WERI-Rb-1 (cell line): ENCODE measurements at regions not wholly inside any gene's neighbourhood (a gene's known extent, or its start where the extent isn't known, plus 50 kb on each side); places are given as distances from the start of the nearest gene placed in this dataset.
"Not testable (repeated sequence)": the region's sequence is repeated elsewhere in the genome, so short reads cannot be mapped to it uniquely, and the experiment has no call there.

ENCODE experiments used
- DNase-seq: peaks from one replicate; pipeline ENCODE4 v3.0.0-alpha.2; 2020
- H3K27ac ChIP-seq: fragments of 250-450 bp; sonication (Bioruptor Pico); 2 replicates; pipeline ENCODE4 v1.5.1; 2020; ENCODE audit warnings: mild to moderate bottlenecking, moderate library complexity
- H3K27me3 ChIP-seq: fragments of 250-450 bp; sonication (Bioruptor Pico); 2 replicates; pipeline ENCODE4 v1.5.1; 2021; ENCODE audit warnings: mild to moderate bottlenecking, low read depth, moderate library complexity; ENCODE audit not compliant: insufficient read depth, severe bottlenecking
- H3K36me3 ChIP-seq: fragments of 250-450 bp; sonication (Bioruptor Pico); 2 replicates; pipeline ENCODE4 v1.5.1; 2020; ENCODE audit warnings: mild to moderate bottlenecking, moderate library complexity
- H3K4me3 ChIP-seq: 2 replicates; pipeline ENCODE4 v1.5.1; 2011; ENCODE audit warnings: low read depth, mild to moderate bottlenecking, control low read depth, low read length
- H3K9me3 ChIP-seq: fragments of 250-450 bp; sonication (Bioruptor Pico); 2 replicates; pipeline ENCODE4 v1.5.1; 2021; ENCODE audit warnings: mild to moderate bottlenecking, moderate library complexity; ENCODE audit not compliant: severe bottlenecking
- CTCF ChIP-seq: IDR thresholded peaks from 2 replicates; pipeline ENCODE4 v1.5.1; 2011; ENCODE audit warnings: low read depth, mild to moderate bottlenecking, control low read depth, inconsistent platforms, low read length

GRCh38 chr12:70008944-70009343 is 183.9 kb downstream of the MYRFL start:
- Histone ChIP-seq H3K9me3 (no peaks in the 10 kb centered on the region), H3K36me3 (no peaks in the 10 kb centered on the region), H3K27ac (no peak overlapping the region), H3K27me3 (no peaks in the 10 kb centered on the region), H3K4me3 (no peak overlapping the region)
- no peak for TF ChIP-seq CTCF
- no peak for DNase-seq

- Histone ChIP-seq H3K27ac (no peak overlapping the region), H3K9me3 (no peaks in the 10 kb centered on the region), H3K27me3 (no peaks in the 10 kb centered on the region), H3K4me3 (no peak overlapping the region), H3K36me3 (no peaks in the 10 kb centered on the region)
- DNase-seq, result no peak
- no peak for TF ChIP-seq CTCF
Measured at GRCh38 chr12:70011353-70011752, 186.3 kb downstream of the MYRFL start.

GRCh38 chr12:70013016-70013415 is 188.0 kb downstream of the MYRFL start:
- not testable (repeated sequence) for H3K36me3 ChIP-seq, H3K27me3 ChIP-seq, H3K9me3 ChIP-seq, H3K4me3 ChIP-seq, DNase-seq, H3K27ac ChIP-seq

GRCh38 chr12:70028515-70028914 is 203.5 kb downstream of the MYRFL start:
- no peaks in the 10 kb centered on the region for H3K9me3 ChIP-seq
- no peaks in the 10 kb centered on the region for H3K36me3 ChIP-seq
- no peak for DNase-seq
- no peak for TF ChIP-seq CTCF
- H3K27me3 ChIP-seq, result no peaks in the 10 kb centered on the region
- no peak overlapping the region for H3K27ac ChIP-seq
- no peak overlapping the region for H3K4me3 ChIP-seq

GRCh38 chr12:70028918-70029317 is 203.9 kb downstream of the MYRFL start:
- H3K9me3 ChIP-seq, result no peaks in the 10 kb centered on the region
- no peak for TF ChIP-seq CTCF
- DNase-seq, result no peak

GRCh38 chr12:70031046-70031445 is 206.0 kb downstream of the MYRFL start:
- H3K27me3 ChIP-seq, result no peaks in the 10 kb centered on the region
- no peaks in the 10 kb centered on the region for H3K9me3 ChIP-seq
- no peaks in the 10 kb centered on the region for H3K36me3 ChIP-seq
- H3K27ac ChIP-seq, result no peak overlapping the region
- no peak overlapping the region for H3K4me3 ChIP-seq
- TF ChIP-seq CTCF, result no peak
- no peak for DNase-seq

More at GRCh38 chr12:70028918-70029317, 203.9 kb downstream of the MYRFL start:
- Histone ChIP-seq H3K4me3 (no peak overlapping the region), H3K36me3 (no peaks in the 10 kb centered on the region), H3K27ac (no peak overlapping the region), H3K27me3 (no peaks in the 10 kb centered on the region)
